Ishikawa (cell line): ENCODE measurements at regions not wholly inside any gene's neighbourhood (a gene's known extent, or its start where the extent isn't known, plus 50 kb on each side); places are given as distances from the start of the nearest gene placed in this dataset.

Experiments used
- CEBPB ChIP-seq: IDR thresholded peaks from 2 replicates; pipeline ENCODE4 v1.6.1; 2012
- CREB1 ChIP-seq: IDR thresholded peaks from 2 replicates; pipeline ENCODE4 v1.6.1; 2012; ENCODE audit warnings: low read depth
- EGR1 ChIP-seq: IDR thresholded peaks from 2 replicates; pipeline ENCODE4 v1.6.1; 2012
- EP300 ChIP-seq: IDR thresholded peaks from 2 replicates; pipeline ENCODE4 v1.6.1; 2012; ENCODE audit warnings: borderline replicate concordance
- FOXM1 ChIP-seq: IDR thresholded peaks from 2 replicates; pipeline ENCODE4 v1.6.1; 2012; ENCODE audit warnings: low read depth, borderline replicate concordance
- MAX ChIP-seq: IDR thresholded peaks from 2 replicates; pipeline ENCODE4 v1.6.1; 2012
- NFIC ChIP-seq: IDR thresholded peaks from 2 replicates; pipeline ENCODE4 v1.6.1; 2012
- RAD21 ChIP-seq: IDR thresholded peaks from 2 replicates; pipeline ENCODE4 v1.6.1; 2012; ENCODE audit warnings: low read depth
- REST ChIP-seq: IDR thresholded peaks from 2 replicates; pipeline ENCODE4 v1.6.1; 2012; ENCODE audit warnings: low read depth, mild to moderate bottlenecking
- TAF1 ChIP-seq: IDR thresholded peaks from 2 replicates; pipeline ENCODE4 v1.6.1; 2012; ENCODE audit warnings: low read depth, mild to moderate bottlenecking
- TCF12 ChIP-seq: IDR thresholded peaks from 2 replicates; pipeline ENCODE4 v1.6.1; 2012; ENCODE audit warnings: low read depth
- TEAD4 ChIP-seq: IDR thresholded peaks from 2 replicates; pipeline ENCODE4 v1.6.1; 2012
- USF1 ChIP-seq: IDR thresholded peaks from 2 replicates; pipeline ENCODE4 v1.6.1; 2012
- YY1 ChIP-seq: IDR thresholded peaks from 2 replicates; pipeline ENCODE4 v1.6.1; 2012; ENCODE audit warnings: low read depth
- ZBTB7A ChIP-seq: IDR thresholded peaks from 2 replicates; pipeline ENCODE4 v1.6.1; 2012; ENCODE audit warnings: low read depth

GRCh38 chr2:239866350-239866749 is 158.8 kb downstream of the NDUFA10 start:
- TF ChIP-seq YY1 = no peak
- no peak for TF ChIP-seq CEBPB
- TF ChIP-seq TAF1 = no peak
- no peak for TF ChIP-seq TCF12
- no peak for TF ChIP-seq USF1
- TF ChIP-seq REST = no peak
- TF ChIP-seq RAD21 = no peak
- TF ChIP-seq ZBTB7A = no peak
- no peak for TF ChIP-seq TEAD4
- no peak for TF ChIP-seq CREB1
- TF ChIP-seq EGR1 = no peak
- TF ChIP-seq FOXM1 = no peak
- no peak for TF ChIP-seq NFIC
- TF ChIP-seq MAX = no peak
- no peak for TF ChIP-seq EP300

- no peak for TF ChIP-seq REST
- no peak for TF ChIP-seq NFIC
- TF ChIP-seq CEBPB = no peak
- TF ChIP-seq TCF12 = no peak
- no peak for TF ChIP-seq TAF1
- TF ChIP-seq ZBTB7A = no peak
- TF ChIP-seq TEAD4 = no peak
- TF ChIP-seq USF1 = no peak
- TF ChIP-seq RAD21 = no peak
- TF ChIP-seq EP300 = no peak
- TF ChIP-seq MAX = no peak
- no peak for TF ChIP-seq YY1
These were observed 160.0 kb downstream of the NDUFA10 start for GRCh38 chr2:239865059-239865639.

GRCh38 chr2:239864247-239865058 is 160.7 kb downstream of the NDUFA10 start:
- TF ChIP-seq TAF1 (no peak), NFIC (no peak), FOXM1 (no peak), RAD21 (no peak), CEBPB (no peak), ZBTB7A (no peak), TEAD4 (no peak), EGR1 (no peak)

- TF ChIP-seq FOXM1 (no peak), USF1 (no peak), EP300 (no peak), TEAD4 (no peak), YY1 (no peak), CREB1 (no peak), MAX (no peak), TCF12 (no peak), CEBPB (no peak), EGR1 (no peak), REST (no peak), RAD21 (no peak), ZBTB7A (no peak), NFIC (no peak)
These were observed 162.5 kb downstream of the NDUFA10 start for GRCh38 chr2:239862613-239863012.
